Uterus (tissue), 3 donors: ENCODE measurements at regions not wholly inside any gene's neighbourhood (a gene's known extent, or its start where the extent isn't known, plus 50 kb on each side); places are given as distances from the start of the nearest gene placed in this dataset.
"Not testable (repeated sequence)": the region's sequence is repeated elsewhere in the genome, so short reads cannot be mapped to it uniquely, and the experiment has no call there.

ENCODE experiments used
- DNase-seq, 2 donors: peaks; one replicate each; pipeline ENCODE4 v3.0.0-alpha.2; 2019 to 2020
- H3K27ac ChIP-seq, 2 donors: fragments of 200-600 bp; sonication (generic); 1 replicate in 1 of 2; 2 replicates in 1 of 2; pipeline ENCODE4 v1.5.1; 2016 to 2018
- H3K27me3 ChIP-seq, 2 donors: fragments of 200-600 bp; sonication (generic); one replicate each; pipeline ENCODE4 v1.5.1; 2018 to 2019; ENCODE audit warnings: control low read depth in 1 of 2
- H3K36me3 ChIP-seq, 2 donors: fragments of 200-600 bp; sonication (generic); one replicate each; pipeline ENCODE4 v1.5.1; 2019; ENCODE audit warnings: control low read depth in 1 of 2
- H3K4me1 ChIP-seq, 2 donors: fragments of 200-600 bp; sonication (generic); one replicate each; pipeline ENCODE4 v1.5.1; 2018 to 2019; ENCODE audit warnings: control low read depth in 1 of 2
- H3K4me3 ChIP-seq, 2 donors: fragments of 200-600 bp; sonication (generic); 1 replicate in 1 of 2; 2 replicates in 1 of 2; pipeline ENCODE4 v1.5.1; 2018 to 2019; ENCODE audit warnings: mild to moderate bottlenecking in 1 of 2
- H3K9me3 ChIP-seq, 2 donors: fragments of 200-600 bp; sonication (generic); one replicate each; pipeline ENCODE4 v1.5.1; 2019; ENCODE audit warnings: control low read depth in 1 of 2
- POLR2A ChIP-seq, 2 donors: fragments of 450-650 bp; IDR thresholded peaks; one replicate each; pipeline ENCODE4 v1.6.1; 2016; ENCODE audit warnings: antibody characterized with exemption in 2 of 2, mild to moderate bottlenecking in 1 of 2, moderate library complexity in 1 of 2
- intact Hi-C: fragments of 100-400 bp; cut with DNase I; formaldehyde crosslinking; loops from one replicate; pipeline ENCODE4 v1.15.1; 2023; ENCODE audit warnings: low total_unique reads
- TF ChIP-seq, protein P1 (sequence below), 4 experiments: fragments of 200-600 bp in 2 of 4; fragments of 450-650 bp in 2 of 4; sonication (generic) in 2 of 4; IDR thresholded peaks; one replicate each; pipeline ENCODE4 v1.5.1; 2016 to 2019; ENCODE audit warnings: antibody characterized with exemption in 4 of 4, mild to moderate bottlenecking in 2 of 4, moderate library complexity in 1 of 4
- donor health status: DM: yes; HTN: yes; CAD: no.

DNA sequence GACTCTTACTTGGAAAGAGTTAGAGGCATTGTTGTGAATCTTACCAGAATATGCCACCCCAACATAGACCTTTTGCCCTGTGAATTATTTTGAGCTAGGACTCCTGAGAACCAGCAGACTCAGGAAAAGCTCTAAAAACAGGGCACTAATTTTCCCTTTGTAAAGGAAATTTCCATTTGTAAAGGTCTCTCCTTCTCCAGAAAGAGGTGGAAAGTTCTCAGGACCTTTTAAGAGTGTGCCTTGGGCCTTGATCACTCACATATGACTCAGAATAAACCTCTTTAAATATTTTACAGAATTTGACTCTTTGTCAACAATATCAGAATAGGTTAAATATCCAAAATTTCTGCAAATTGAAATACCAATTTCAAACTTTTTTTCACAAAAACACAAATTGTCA lies 721.8 kb upstream of the NCAM2 start:
- no peak for DNase-seq
- no peaks in the 10 kb centered on the region for H3K27me3 ChIP-seq
- no peak overlapping the region for H3K27ac ChIP-seq
- H3K36me3 ChIP-seq, result no peaks in the 10 kb centered on the region
- intact Hi-C loops, result no loop called here
- H3K4me3 ChIP-seq, result no peak overlapping the region
- H3K4me1 ChIP-seq, result no peaks in the 10 kb centered on the region
- no peaks in the 10 kb centered on the region for H3K9me3 ChIP-seq
- TF ChIP-seq, protein P1, sequence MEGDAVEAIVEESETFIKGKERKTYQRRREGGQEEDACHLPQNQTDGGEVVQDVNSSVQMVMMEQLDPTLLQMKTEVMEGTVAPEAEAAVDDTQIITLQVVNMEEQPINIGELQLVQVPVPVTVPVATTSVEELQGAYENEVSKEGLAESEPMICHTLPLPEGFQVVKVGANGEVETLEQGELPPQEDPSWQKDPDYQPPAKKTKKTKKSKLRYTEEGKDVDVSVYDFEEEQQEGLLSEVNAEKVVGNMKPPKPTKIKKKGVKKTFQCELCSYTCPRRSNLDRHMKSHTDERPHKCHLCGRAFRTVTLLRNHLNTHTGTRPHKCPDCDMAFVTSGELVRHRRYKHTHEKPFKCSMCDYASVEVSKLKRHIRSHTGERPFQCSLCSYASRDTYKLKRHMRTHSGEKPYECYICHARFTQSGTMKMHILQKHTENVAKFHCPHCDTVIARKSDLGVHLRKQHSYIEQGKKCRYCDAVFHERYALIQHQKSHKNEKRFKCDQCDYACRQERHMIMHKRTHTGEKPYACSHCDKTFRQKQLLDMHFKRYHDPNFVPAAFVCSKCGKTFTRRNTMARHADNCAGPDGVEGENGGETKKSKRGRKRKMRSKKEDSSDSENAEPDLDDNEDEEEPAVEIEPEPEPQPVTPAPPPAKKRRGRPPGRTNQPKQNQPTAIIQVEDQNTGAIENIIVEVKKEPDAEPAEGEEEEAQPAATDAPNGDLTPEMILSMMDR (IDR thresholded peaks at IDR 0.05), result no peak
- no peak for TF ChIP-seq POLR2A (IDR thresholded peaks at IDR 0.05)

DNA sequence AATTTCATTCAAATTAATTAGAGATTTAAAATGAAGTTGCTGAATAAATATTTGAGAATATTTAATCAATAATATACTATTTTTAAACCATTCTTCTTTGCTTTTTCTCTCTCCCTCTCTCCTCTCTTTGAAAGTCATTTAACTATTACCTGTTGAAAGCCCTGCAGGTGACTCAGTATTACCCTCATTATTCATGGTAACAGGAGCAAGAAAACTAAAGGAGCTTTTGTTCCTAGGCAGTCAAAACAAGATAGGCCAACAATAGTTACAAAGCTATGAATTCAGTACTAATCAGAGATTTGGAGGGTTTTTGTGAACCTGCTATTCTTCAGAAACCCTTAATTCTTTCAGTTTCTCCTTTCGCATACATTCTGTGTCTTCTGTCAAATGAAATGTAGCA lies 721.3 kb upstream of the NCAM2 start:
- DNase-seq, result no peak
- H3K9me3 ChIP-seq, result no peaks in the 10 kb centered on the region

DNA sequence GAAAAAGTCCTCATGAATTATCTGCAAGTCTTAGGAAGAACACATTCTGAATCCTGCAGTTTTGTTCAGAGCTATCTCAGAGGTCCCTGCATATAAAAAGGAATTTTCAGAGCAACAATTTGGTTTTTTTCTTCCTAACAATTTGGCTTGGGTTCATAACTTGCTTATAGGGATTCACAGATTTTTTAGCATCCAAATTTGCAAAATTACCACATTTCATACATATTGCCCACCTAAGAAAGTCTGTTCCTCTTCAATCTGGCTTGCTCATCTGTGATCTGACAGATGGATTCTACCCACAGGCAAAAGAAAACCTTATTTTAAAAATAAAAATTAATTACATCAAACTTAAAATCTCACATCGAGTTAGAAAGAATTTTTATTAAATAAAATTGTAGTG lies 714.4 kb upstream of the NCAM2 start:
- Histone ChIP-seq H3K9me3 (no peaks in the 10 kb centered on the region), H3K4me3 (no peak overlapping the region), H3K27me3 (no peaks in the 10 kb centered on the region), H3K36me3 (no peaks in the 10 kb centered on the region), H3K27ac (no peak overlapping the region), H3K4me1 (no peaks in the 10 kb centered on the region)
- intact Hi-C loops, result no loop called here
- TF ChIP-seq POLR2A (IDR thresholded peaks at IDR 0.05), result no peak
- TF ChIP-seq, protein P1 (IDR thresholded peaks at IDR 0.05), result no peak
- no peak for DNase-seq

More for the DNA sequence above, 721.3 kb upstream of the NCAM2 start:
- Histone ChIP-seq H3K27me3 (no peaks in the 10 kb centered on the region), H3K4me3 (no peak overlapping the region), H3K36me3 (no peaks in the 10 kb centered on the region), H3K4me1 (no peaks in the 10 kb centered on the region), H3K27ac (no peak overlapping the region)
- no peak for TF ChIP-seq POLR2A (IDR thresholded peaks at IDR 0.05)
- TF ChIP-seq, protein P1 (IDR thresholded peaks at IDR 0.05), result no peak
- intact Hi-C loops, result no loop called here

DNA sequence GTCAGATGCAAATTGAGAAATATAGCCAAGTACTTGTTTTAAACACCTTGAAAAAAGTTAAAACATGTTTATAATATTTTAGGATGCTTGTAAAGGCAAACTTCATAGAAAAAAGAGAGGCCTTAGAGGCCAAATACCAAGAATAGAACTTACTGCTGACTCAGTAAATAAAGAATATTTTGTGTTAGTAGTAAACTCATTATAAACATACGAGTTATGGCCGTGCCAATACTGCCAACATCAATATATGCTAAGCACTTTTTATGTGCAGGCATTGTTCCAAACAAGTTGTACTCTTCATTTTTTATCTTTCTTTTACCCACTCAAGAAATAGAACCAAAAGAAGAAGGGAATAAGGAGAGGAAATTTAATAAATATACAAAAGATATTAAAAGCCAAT lies 705.9 kb upstream of the NCAM2 start:
- H3K4me1 ChIP-seq, result no peaks in the 10 kb centered on the region
- no peaks in the 10 kb centered on the region for H3K27me3 ChIP-seq
- no peak for DNase-seq
- TF ChIP-seq, protein P1 (IDR thresholded peaks at IDR 0.05), result no peak
- TF ChIP-seq POLR2A (IDR thresholded peaks at IDR 0.05), result no peak
- H3K4me3 ChIP-seq, result no peak overlapping the region
- intact Hi-C loops, result no loop called here
- H3K9me3 ChIP-seq, result no peaks in the 10 kb centered on the region
- no peak overlapping the region for H3K27ac ChIP-seq
- H3K36me3 ChIP-seq, result no peaks in the 10 kb centered on the region

DNA sequence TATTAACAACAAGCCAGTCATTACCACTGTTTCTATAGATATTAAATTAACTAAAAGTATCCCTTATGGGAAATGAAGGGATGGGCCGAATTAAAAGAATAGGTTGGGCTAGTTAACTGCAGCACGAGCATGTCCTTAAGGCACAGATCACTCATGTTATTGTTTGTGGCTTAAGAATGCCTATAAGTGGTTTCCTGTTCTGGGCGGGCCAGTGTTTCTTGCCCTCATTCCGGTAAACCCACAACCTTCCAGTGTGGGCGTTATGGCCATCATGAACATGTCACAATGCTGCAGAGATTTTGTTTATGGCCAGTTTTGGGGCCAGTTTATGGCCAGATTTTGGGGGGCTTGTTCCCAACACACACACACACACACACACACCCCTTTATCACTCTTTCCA lies 705.4 kb upstream of the NCAM2 start:
- H3K27me3 ChIP-seq, H3K27ac ChIP-seq, intact Hi-C loops, DNase-seq, H3K36me3 ChIP-seq, H3K4me3 ChIP-seq, H3K9me3 ChIP-seq, H3K4me1 ChIP-seq: not testable (repeated sequence)

DNA sequence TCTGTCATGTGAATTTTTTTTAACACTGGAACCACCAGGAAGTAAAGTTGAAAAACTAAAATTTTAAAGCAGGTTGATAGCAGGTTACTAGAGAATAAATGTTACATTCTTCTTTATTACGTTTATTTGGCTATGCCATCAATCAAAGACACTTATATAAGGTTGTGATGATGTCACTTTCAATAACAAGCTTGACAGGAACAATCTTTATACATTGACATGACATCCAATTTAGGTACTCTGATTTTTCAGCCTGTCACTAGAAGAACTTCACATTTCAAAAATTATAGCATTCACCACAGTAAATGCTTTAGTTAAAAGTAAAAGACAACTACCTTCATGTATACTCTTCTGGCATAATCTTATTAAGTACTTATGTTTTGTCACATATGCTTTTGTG lies 696.8 kb upstream of the NCAM2 start:
- Histone ChIP-seq H3K9me3 (no peaks in the 10 kb centered on the region), H3K27ac (no peak overlapping the region), H3K4me3 (no peak overlapping the region), H3K27me3 (no peaks in the 10 kb centered on the region), H3K36me3 (no peaks in the 10 kb centered on the region), H3K4me1 (no peaks in the 10 kb centered on the region)
- DNase-seq, result no peak
- TF ChIP-seq, protein P1 (IDR thresholded peaks at IDR 0.05), result no peak
- TF ChIP-seq POLR2A (IDR thresholded peaks at IDR 0.05), result no peak
- intact Hi-C loops, result no loop called here
